Muscle layer of colon (tissue), 2 donors: ENCODE measurements at regions not wholly inside any gene's neighbourhood (a gene's known extent, or its start where the extent isn't known, plus 50 kb on each side); places are given as distances from the start of the nearest gene placed in this dataset.

Source experiments
- H3K27ac ChIP-seq: one replicate; pipeline ENCODE4 v1.7.0; 2013; ENCODE audit warnings: low read depth, mild to moderate bottlenecking, low read length, moderate library complexity
- H3K27me3 ChIP-seq, 2 donors: one replicate each; pipeline ENCODE4 v1.7.0; 2013; ENCODE audit warnings: low read length in 2 of 2, mild to moderate bottlenecking in 2 of 2; ENCODE audit not compliant: insufficient read depth in 2 of 2, control insufficient read depth in 1 of 2
- H3K36me3 ChIP-seq: one replicate; pipeline ENCODE4 v1.7.0; 2013; ENCODE audit warnings: mild to moderate bottlenecking, low read length; ENCODE audit not compliant: insufficient read depth
- H3K4me1 ChIP-seq: one replicate; pipeline ENCODE4 v1.7.0; 2013; ENCODE audit warnings: mild to moderate bottlenecking, low read length; ENCODE audit not compliant: insufficient read depth
- H3K4me3 ChIP-seq, 2 donors: one replicate each; pipeline ENCODE4 v1.7.0; 2013; ENCODE audit warnings: low read length in 2 of 2, low read depth in 1 of 2, mild to moderate bottlenecking in 1 of 2, moderate library complexity in 1 of 2
- H3K9ac ChIP-seq: one replicate; pipeline ENCODE4 v1.7.0; 2013; ENCODE audit warnings: low read length
- H3K9me3 ChIP-seq: one replicate; pipeline ENCODE4 v1.7.0; 2013; ENCODE audit warnings: mild to moderate bottlenecking, low read length
- donor health status: abdominal sarcoma.
- donor health status: Adenocarcinoma of cecum.

DNA sequence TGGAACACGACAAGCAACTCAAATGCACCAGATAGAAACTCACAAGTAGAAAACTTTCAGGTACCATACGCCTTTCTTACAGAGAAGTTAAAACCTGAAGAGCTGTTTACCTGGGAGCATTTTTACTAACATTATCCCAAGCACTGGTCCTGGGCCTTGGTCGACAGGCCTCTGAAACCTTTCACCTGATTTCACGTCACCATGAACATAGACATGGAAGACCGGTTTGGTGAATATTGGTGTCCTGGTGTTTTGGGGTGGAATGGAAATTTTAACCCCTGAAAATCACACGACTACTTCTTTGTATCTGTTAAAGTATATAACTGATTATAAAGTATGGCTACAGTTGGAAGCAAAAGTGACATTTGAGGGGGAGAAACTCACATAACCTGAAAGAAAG lies 176.6 kb upstream of the ARGLU1 start:
- Histone ChIP-seq H3K36me3 (no peaks in the 10 kb centered on the region), H3K4me3 (no peak overlapping the region), H3K4me1 (no peaks in the 10 kb centered on the region), H3K27ac (no peak overlapping the region), H3K27me3 (no peaks in the 10 kb centered on the region), H3K9me3 (no peaks in the 10 kb centered on the region), H3K9ac (no peak overlapping the region)

GRCh38 chr13:106738186-106738678 lies 170.3 kb upstream of the ARGLU1 start:
- Histone ChIP-seq H3K9me3 (no peaks in the 10 kb centered on the region), H3K4me3 (no peak overlapping the region), H3K27me3 (no peaks in the 10 kb centered on the region), H3K36me3 (no peaks in the 10 kb centered on the region), H3K27ac (no peak overlapping the region), H3K4me1 (no peaks in the 10 kb centered on the region), H3K9ac (no peak overlapping the region)

DNA sequence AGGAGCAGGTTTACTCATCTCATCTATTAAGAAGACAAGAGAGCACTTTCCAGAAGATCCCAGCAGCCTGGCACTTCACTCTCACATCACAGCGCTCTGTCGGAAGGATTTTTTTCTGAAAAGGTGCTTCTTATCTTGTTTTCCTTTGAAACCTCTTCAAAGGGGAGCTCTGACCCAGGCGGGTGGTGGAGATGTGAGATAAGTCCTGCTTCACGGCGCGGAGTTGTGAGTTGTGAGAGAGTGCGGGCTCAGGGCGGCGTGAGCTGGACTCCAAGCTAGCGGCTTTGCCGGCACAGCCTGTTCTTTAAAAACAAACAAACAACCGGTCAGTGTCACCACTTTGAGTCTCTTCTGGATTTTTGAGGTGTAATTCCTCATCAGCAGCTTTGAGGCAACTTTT lies 169.0 kb upstream of the ARGLU1 start:
- no peak overlapping the region for H3K9ac ChIP-seq
- no peaks in the 10 kb centered on the region for H3K36me3 ChIP-seq
- H3K27ac ChIP-seq: no peak overlapping the region
- no peaks in the 10 kb centered on the region for H3K27me3 ChIP-seq
- no peaks in the 10 kb centered on the region for H3K4me1 ChIP-seq
- H3K9me3 ChIP-seq: no peaks in the 10 kb centered on the region
- H3K4me3 ChIP-seq: no peak overlapping the region

GRCh38 chr13:106734198-106734597 lies 166.3 kb upstream of the ARGLU1 start:
- Histone ChIP-seq H3K9ac (no peak overlapping the region), H3K27me3 (no peaks in the 10 kb centered on the region), H3K27ac (no peak overlapping the region), H3K9me3 (no peaks in the 10 kb centered on the region), H3K36me3 (no peaks in the 10 kb centered on the region), H3K4me3 (no peak overlapping the region), H3K4me1 (no peaks in the 10 kb centered on the region)

DNA sequence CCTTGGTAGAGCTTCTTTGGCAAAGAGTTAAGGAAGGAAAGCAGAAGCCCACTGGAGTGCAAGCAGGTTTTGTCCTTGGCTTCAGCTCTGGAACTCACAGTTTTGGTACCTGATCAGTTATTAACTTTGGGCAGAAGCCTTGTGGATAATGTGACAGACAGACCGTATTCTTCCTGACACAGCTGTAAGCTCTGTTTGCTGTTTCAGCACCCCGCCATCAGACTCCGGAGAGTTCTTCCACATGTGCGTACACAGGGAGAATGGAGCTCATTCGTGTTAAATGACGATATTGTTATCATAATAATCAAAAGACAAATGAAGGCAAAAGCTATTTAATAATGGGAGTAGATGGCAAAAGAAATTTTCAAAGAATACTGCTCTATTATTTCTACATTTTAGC lies 155.1 kb upstream of the ARGLU1 start:
- no peak overlapping the region for H3K9ac ChIP-seq

GRCh38 chr13:106722620-106723019 lies 154.7 kb upstream of the ARGLU1 start:
- Histone ChIP-seq H3K9me3 (no peaks in the 10 kb centered on the region), H3K36me3 (no peaks in the 10 kb centered on the region)

More for the DNA sequence above, 155.1 kb upstream of the ARGLU1 start:
- H3K27ac ChIP-seq: no peak overlapping the region
- no peaks in the 10 kb centered on the region for H3K36me3 ChIP-seq
- H3K4me1 ChIP-seq: no peaks in the 10 kb centered on the region
- no peaks in the 10 kb centered on the region for H3K27me3 ChIP-seq
- no peaks in the 10 kb centered on the region for H3K9me3 ChIP-seq
- no peak overlapping the region for H3K4me3 ChIP-seq

DNA sequence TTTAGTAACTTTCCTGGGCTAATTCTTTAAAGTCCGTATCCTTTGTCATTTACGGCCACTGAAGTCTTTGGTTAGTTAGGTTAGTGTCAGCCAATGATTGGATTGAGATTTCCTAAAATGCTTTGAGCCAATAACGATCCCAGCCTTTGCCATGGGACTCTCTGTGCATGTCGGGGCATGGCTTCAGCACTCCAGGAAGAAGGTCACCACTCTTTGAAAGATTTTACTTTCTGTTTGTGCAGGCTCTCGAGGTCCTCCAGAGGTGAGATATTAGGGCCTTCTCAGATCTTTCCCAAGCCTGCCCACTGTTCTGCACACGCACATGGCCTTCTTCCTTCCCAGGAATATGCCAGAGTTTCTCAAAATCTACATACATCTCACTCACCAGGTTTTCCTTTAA lies 153.7 kb upstream of the ARGLU1 start:
- H3K9ac ChIP-seq: no peak overlapping the region
- no peaks in the 10 kb centered on the region for H3K4me1 ChIP-seq
- H3K36me3 ChIP-seq: no peaks in the 10 kb centered on the region
- H3K9me3 ChIP-seq: no peaks in the 10 kb centered on the region
- no peaks in the 10 kb centered on the region for H3K27me3 ChIP-seq
- H3K27ac ChIP-seq: no peak overlapping the region
- H3K4me3 ChIP-seq: no peak overlapping the region

More at GRCh38 chr13:106722620-106723019, 154.7 kb upstream of the ARGLU1 start:
- Histone ChIP-seq H3K27ac (no peak overlapping the region), H3K4me3 (no peak overlapping the region), H3K4me1 (no peaks in the 10 kb centered on the region), H3K9ac (no peak overlapping the region), H3K27me3 (no peaks in the 10 kb centered on the region)

DNA sequence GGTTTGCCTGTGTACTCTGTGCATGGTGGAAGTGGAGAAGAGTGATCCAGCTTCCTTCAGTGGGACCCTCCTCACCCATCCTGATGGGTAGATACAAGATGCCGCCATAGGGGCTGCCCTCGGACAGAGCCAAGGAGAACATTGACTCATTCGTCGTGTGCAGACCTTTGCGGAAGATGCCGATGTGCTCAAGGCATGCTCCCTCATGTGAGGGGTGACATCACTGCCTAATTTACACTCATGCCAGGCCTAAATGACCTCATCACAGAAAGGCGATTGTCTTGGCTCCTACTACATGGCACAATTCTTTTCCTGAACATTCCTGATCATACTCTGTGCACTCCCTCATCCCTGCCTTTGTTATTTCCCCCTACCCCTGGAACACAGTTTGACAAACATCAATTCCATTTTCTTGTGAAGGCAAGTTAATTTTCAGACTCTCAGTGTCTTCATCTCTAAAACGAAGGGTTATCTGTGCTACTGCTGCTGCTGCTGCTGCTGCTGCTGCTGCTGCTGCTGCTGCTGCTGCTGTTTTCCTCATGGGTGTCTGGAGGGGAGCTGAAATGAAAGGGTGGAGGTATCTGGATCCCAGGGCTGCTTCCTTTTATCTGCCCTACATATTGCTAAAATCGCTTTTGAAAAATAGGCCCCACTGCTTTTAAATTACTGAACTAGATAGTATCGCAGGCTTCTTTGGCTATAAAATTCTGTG lies 146.5 kb upstream of the ARGLU1 start:
- no peaks in the 10 kb centered on the region for H3K27me3 ChIP-seq
- H3K27ac ChIP-seq: no peak overlapping the region
- H3K4me3 ChIP-seq: no peak overlapping the region
- H3K9ac ChIP-seq: no peak overlapping the region
- no peaks in the 10 kb centered on the region for H3K4me1 ChIP-seq
- no peaks in the 10 kb centered on the region for H3K36me3 ChIP-seq
- no peaks in the 10 kb centered on the region for H3K9me3 ChIP-seq

GRCh38 chr13:106712381-106712780 lies 144.4 kb upstream of the ARGLU1 start:
- Histone ChIP-seq H3K27ac (no peak overlapping the region), H3K4me3 (no peak overlapping the region), H3K9ac (no peak overlapping the region), H3K27me3 (no peaks in the 10 kb centered on the region), H3K36me3 (no peaks in the 10 kb centered on the region), H3K4me1 (no peaks in the 10 kb centered on the region), H3K9me3 (no peaks in the 10 kb centered on the region)

- H3K4me1 ChIP-seq: no peaks in the 10 kb centered on the region
- no peaks in the 10 kb centered on the region for H3K9me3 ChIP-seq
- no peak overlapping the region for H3K9ac ChIP-seq
- H3K27me3 ChIP-seq: no peaks in the 10 kb centered on the region
- no peaks in the 10 kb centered on the region for H3K36me3 ChIP-seq
- H3K4me3 ChIP-seq: no peak overlapping the region
- no peak overlapping the region for H3K27ac ChIP-seq
These were observed 142.3 kb upstream of the ARGLU1 start for GRCh38 chr13:106710266-106710665.

DNA sequence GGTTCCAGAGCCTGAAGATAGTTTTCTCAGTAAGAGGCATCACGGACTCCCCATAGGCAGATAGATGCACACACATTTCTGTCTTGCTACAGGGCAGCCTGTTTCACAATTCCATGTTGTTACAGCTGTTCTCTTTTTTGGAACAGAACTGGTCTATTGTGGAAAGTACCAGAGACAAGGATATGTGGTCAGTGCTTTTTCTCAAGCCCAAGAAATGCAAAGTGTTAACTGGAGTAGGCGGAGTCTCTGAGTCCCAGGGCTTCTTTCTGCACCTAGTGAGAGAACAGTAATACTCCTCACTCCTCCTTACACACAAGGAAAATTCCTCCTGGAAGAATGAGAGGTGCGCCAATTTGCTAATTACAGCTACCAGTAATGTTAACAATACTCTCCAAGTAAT lies 141.6 kb upstream of the ARGLU1 start:
- no peak overlapping the region for H3K4me3 ChIP-seq
- no peaks in the 10 kb centered on the region for H3K4me1 ChIP-seq
- H3K9ac ChIP-seq: no peak overlapping the region
- H3K27ac ChIP-seq: no peak overlapping the region
- no peaks in the 10 kb centered on the region for H3K36me3 ChIP-seq
- no peaks in the 10 kb centered on the region for H3K27me3 ChIP-seq
- H3K9me3 ChIP-seq: no peaks in the 10 kb centered on the region

DNA sequence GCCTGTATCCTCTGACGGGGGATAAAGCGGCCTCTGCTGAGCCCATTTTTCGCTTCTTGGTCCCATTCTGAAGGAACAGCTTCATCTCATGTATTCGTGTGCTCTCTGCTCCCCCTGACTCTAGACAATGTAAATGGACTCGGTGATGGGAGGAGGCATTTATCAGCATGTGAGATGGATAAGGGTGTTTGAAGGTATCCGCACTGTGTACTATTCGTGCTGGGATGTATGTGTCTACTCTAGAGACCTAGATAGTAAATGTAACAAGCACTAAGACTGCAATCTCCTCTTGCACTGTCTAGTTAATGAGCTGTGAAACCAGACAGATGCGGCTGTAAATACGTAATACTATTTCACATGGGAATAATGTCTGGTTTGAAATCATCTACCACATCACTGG lies 134.6 kb upstream of the ARGLU1 start:
- no peaks in the 10 kb centered on the region for H3K9me3 ChIP-seq

More for the DNA sequence above, 134.6 kb upstream of the ARGLU1 start:
- H3K27ac ChIP-seq: no peak overlapping the region
- H3K4me1 ChIP-seq: no peaks in the 10 kb centered on the region
- H3K9ac ChIP-seq: no peak overlapping the region
- H3K36me3 ChIP-seq: no peaks in the 10 kb centered on the region
- no peaks in the 10 kb centered on the region for H3K27me3 ChIP-seq
- H3K4me3 ChIP-seq: no peak overlapping the region
